ENCODE measurements at regions not wholly inside any gene's neighbourhood (a gene's known extent, or its start where the extent isn't known, plus 50 kb on each side); places are given as distances from the start of the nearest gene placed in this dataset.

DNA sequence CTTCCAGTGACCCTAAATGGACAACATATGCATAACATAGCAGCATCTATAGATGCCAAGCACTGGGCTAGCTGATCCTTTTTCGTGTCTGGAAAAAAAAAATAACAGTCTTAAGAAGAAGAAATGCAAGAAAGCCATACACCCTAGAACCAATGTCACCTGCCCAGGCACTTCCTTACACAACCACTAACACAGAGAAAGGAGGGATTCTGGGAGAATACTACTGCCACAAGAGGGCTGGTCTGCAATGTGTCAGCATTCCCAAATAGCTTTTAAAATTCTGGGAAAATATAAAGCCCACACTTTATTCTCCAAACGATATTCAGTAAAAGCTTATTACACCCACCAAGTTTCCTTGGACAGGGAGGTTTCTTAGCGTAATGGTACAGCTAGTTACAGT is 271.2 kb downstream of the TBL1XR1 start:
- TF ChIP-seq, protein P1, sequence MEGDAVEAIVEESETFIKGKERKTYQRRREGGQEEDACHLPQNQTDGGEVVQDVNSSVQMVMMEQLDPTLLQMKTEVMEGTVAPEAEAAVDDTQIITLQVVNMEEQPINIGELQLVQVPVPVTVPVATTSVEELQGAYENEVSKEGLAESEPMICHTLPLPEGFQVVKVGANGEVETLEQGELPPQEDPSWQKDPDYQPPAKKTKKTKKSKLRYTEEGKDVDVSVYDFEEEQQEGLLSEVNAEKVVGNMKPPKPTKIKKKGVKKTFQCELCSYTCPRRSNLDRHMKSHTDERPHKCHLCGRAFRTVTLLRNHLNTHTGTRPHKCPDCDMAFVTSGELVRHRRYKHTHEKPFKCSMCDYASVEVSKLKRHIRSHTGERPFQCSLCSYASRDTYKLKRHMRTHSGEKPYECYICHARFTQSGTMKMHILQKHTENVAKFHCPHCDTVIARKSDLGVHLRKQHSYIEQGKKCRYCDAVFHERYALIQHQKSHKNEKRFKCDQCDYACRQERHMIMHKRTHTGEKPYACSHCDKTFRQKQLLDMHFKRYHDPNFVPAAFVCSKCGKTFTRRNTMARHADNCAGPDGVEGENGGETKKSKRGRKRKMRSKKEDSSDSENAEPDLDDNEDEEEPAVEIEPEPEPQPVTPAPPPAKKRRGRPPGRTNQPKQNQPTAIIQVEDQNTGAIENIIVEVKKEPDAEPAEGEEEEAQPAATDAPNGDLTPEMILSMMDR (conservative IDR thresholded peaks at IDR 0.05), result no peak
- TF ChIP-seq EZH2 (IDR thresholded peaks at IDR 0.05; ENCODE audit: low read depth), result no peak

All from PC-9 (cell line).